GM18861 (cell line): ENCODE measurements at regions not wholly inside any gene's neighbourhood (a gene's known extent, or its start where the extent isn't known, plus 50 kb on each side); places are given as distances from the start of the nearest gene placed in this dataset.

Experiments used
- ATAC-seq: cut with Tn5 transposase; IDR thresholded peaks from one replicate; pipeline ENCODE4 v1.9.1; 2021; ENCODE audit not compliant: unreplicated experiment

GRCh38 chr4:67236788-67237187, 308.5 kb downstream of the CENPC start:
- ATAC-seq = no peak

- ATAC-seq = no peak
Measured at GRCh38 chr4:67236318-67236717, 309.0 kb downstream of the CENPC start.

- no peak for ATAC-seq
Measured at GRCh38 chr4:67234296-67234695, 311.0 kb downstream of the CENPC start.

- no peak for ATAC-seq
Measured at GRCh38 chr4:67229148-67229547, 316.2 kb downstream of the CENPC start.

GRCh38 chr4:67220861-67221260, 324.4 kb downstream of the CENPC start:
- ATAC-seq = no peak

GRCh38 chr4:67218883-67219282, 326.4 kb downstream of the CENPC start:
- ATAC-seq = no peak

- no peak for ATAC-seq
Measured at GRCh38 chr4:67207941-67208441, 337.3 kb downstream of the CENPC start.

GRCh38 chr4:67204441-67204840, 340.9 kb downstream of the CENPC start:
- ATAC-seq = no peak

GRCh38 chr4:67201334-67201733, 344.0 kb downstream of the CENPC start:
- no peak for ATAC-seq

GRCh38 chr4:67198727-67199126, 346.6 kb downstream of the CENPC start:
- peak; percentile 57 for ATAC-seq

GRCh38 chr4:67167849-67168248, 377.5 kb downstream of the CENPC start:
- ATAC-seq = no peak

GRCh38 chr4:67162690-67163089, 382.6 kb downstream of the CENPC start:
- ATAC-seq = no peak

GRCh38 chr4:67161311-67161710, 384.0 kb downstream of the CENPC start:
- ATAC-seq = no peak

- ATAC-seq = no peak
Measured at GRCh38 chr4:67160394-67160793, 384.9 kb downstream of the CENPC start.

GRCh38 chr4:67158666-67159065, 386.6 kb downstream of the CENPC start:
- ATAC-seq = no peak

GRCh38 chr4:67152976-67153375, 392.3 kb downstream of the CENPC start:
- ATAC-seq = no peak

GRCh38 chr4:67151376-67152343, 393.6 kb downstream of the CENPC start:
- no peak for ATAC-seq

- no peak for ATAC-seq
Measured at GRCh38 chr4:67141586-67141985, 403.7 kb downstream of the CENPC start.

GRCh38 chr4:67134616-67135015, 410.7 kb downstream of the CENPC start:
- ATAC-seq = no peak

- ATAC-seq = no peak
Measured at GRCh38 chr4:67133162-67133561, 412.1 kb downstream of the CENPC start.

GRCh38 chr4:67131224-67131623, 414.1 kb downstream of the CENPC start:
- peak; percentile 93 for ATAC-seq

GRCh38 chr4:67130411-67130810, 414.9 kb downstream of the CENPC start:
- ATAC-seq = no peak

GRCh38 chr4:67126570-67126969, 418.7 kb downstream of the CENPC start:
- ATAC-seq = no peak
